ENCODE measurements at regions not wholly inside any gene's neighbourhood (a gene's known extent, or its start where the extent isn't known, plus 50 kb on each side); places are given as distances from the start of the nearest gene placed in this dataset.

DNA sequence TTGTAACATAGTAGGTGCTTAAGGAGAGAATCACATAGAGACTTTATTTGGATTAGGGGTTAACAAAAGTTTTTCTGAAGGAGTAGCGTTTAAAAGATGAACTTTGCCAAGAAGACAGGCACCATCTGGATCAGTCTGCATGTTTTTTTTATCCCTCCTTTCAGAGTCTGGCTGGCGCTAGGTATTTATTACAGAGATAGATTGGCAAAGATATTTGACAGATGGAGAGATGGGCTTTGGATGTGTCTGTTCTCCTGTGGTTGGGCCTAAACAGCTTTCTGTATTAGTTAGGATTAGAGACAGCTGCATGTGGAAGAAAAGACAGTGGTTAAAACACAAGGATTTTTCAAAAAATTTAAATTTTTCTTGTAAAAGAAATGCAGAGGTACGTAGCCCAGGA lies 133.9 kb downstream of the C12orf75 start:
- no peak overlapping the region for H3K27ac ChIP-seq (replicated peaks)
- DNase-seq, result no peak
- H3K36me3 ChIP-seq, result no peaks in the 10 kb centered on the region
- peaks cover 52% of the 10 kb centered on the region for H3K4me1 ChIP-seq
- no peak overlapping the region for H3K4me3 ChIP-seq
- no peaks in the 10 kb centered on the region for H3K27me3 ChIP-seq (ENCODE audit: low read depth)
- TF ChIP-seq CTCF (IDR thresholded peaks at IDR 0.05; ENCODE audit: borderline replicate concordance), result no peak
- intact Hi-C loops (cut with micrococcal nuclease), result no loop called here
- no peaks in the 10 kb centered on the region for H3K9me3 ChIP-seq (replicated peaks)

GRCh38 chr12:105466231-105466900 lies 135.9 kb downstream of the C12orf75 start:
- Histone ChIP-seq H3K9me3 (replicated peaks) (no peaks in the 10 kb centered on the region), H3K36me3 (no peaks in the 10 kb centered on the region), H3K4me1 (peaks cover 37% of the 10 kb centered on the region), H3K4me3 (no peak overlapping the region), H3K27me3 (ENCODE audit: low read depth) (no peaks in the 10 kb centered on the region), H3K27ac (replicated peaks) (peak overlapping the region; percentile 79)
- intact Hi-C loops (cut with micrococcal nuclease), result no loop called here
- TF ChIP-seq CTCF (IDR thresholded peaks at IDR 0.05; ENCODE audit: borderline replicate concordance), result no peak
- no peak for DNase-seq

- TF ChIP-seq CTCF (IDR thresholded peaks at IDR 0.05; ENCODE audit: borderline replicate concordance), result no peak
- Histone ChIP-seq H3K27ac (replicated peaks) (peak overlapping the region; percentile 79), H3K36me3 (no peaks in the 10 kb centered on the region), H3K4me3 (no peak overlapping the region), H3K4me1 (peaks cover 36% of the 10 kb centered on the region), H3K27me3 (ENCODE audit: low read depth) (no peaks in the 10 kb centered on the region), H3K9me3 (replicated peaks) (no peaks in the 10 kb centered on the region)
- DNase-seq, result no peak
- intact Hi-C loops (cut with micrococcal nuclease), result no loop called here
Observed at GRCh38 chr12:105466901-105467598, 136.6 kb downstream of the C12orf75 start.

DNA sequence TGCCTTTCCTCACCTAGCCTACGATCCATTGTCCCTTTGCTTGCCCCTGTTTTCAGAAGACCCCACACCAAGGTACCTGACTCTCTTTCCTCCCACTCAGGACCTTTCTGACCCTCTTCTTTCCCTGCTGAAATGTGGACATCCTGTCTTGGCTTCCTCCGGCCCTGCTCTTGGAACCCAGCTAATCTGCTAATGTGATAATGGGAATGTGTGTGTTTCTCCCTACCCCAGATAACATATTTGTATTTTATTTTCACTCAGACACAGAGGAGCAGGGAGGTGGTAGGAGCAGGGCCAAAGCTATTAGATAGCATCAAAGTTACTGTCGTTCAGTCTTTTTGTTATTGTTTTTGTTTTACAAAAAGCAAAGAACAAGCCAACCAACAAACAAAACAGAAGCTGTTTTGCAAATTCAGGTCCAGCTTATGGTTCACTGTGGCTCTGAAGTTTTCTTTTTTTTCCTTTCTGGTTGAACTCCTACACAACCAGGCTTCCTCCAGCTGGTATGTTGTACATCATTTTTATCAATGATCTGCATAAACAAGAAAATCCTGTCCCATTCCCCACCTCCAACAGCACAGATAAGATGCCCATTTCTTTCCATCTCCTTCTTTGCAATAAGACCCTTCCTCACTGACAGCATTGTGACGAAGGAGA lies 137.3 kb downstream of the C12orf75 start:
- intact Hi-C loops (cut with micrococcal nuclease), result no loop called here
- no peak for TF ChIP-seq CTCF (IDR thresholded peaks at IDR 0.05; ENCODE audit: borderline replicate concordance)
- DNase-seq, result no peak
- Histone ChIP-seq H3K36me3 (no peaks in the 10 kb centered on the region), H3K4me3 (no peak overlapping the region), H3K27ac (replicated peaks) (peak overlapping the region; percentile 79), H3K9me3 (replicated peaks) (no peaks in the 10 kb centered on the region), H3K27me3 (ENCODE audit: low read depth) (no peaks in the 10 kb centered on the region), H3K4me1 (peaks cover 36% of the 10 kb centered on the region)

DNA sequence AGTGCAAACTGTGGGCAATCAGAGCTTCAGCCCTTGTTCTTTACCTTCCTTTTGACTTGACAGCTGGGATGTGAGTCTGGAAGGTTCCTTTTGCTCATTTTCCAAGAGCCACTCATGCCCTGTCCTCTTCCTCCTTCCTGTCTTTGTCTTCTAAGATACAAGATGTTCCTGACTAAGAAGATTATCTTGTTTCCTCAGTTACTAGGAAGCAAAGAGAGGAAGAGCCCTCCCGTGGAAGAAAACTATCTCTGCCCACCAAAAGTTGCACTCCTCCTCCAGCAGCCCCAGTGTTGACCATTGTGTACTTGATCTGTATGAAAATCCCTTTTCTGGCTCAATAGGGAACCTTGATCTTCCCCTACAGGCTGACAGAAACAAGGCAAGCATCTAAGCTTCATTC lies 138.0 kb downstream of the C12orf75 start:
- no peak overlapping the region for H3K4me3 ChIP-seq
- intact Hi-C loops (cut with micrococcal nuclease), result no loop called here
- H3K9me3 ChIP-seq (replicated peaks), result no peaks in the 10 kb centered on the region
- no peak for TF ChIP-seq CTCF (IDR thresholded peaks at IDR 0.05; ENCODE audit: borderline replicate concordance)
- peaks cover 36% of the 10 kb centered on the region for H3K4me1 ChIP-seq
- peak overlapping the region; percentile 79 for H3K27ac ChIP-seq (replicated peaks)
- no peak for DNase-seq
- no peaks in the 10 kb centered on the region for H3K36me3 ChIP-seq
- H3K27me3 ChIP-seq (ENCODE audit: low read depth), result no peaks in the 10 kb centered on the region
